HCT116 (cell line): ENCODE measurements at regions not wholly inside any gene's neighbourhood (a gene's known extent, or its start where the extent isn't known, plus 50 kb on each side); places are given as distances from the start of the nearest gene placed in this dataset.

Experiments used
- ATAC-seq: fragments of 200-7000 bp; cut with Tn5 transposase; 2 replicates; pipeline ENCODE4 v1.9.1; 2020; ENCODE audit warnings: mild to moderate bottlenecking, moderate library complexity
- BruUV-seq: library from RNA; stranded (reverse); fragments of 400-500 nt; replicated peaks from 2 replicates; lab custom pipeline; 2021; lab: Mats Ljungman, UMichigan
- CTCF ChIA-PET: fragments of 300-600 bp; sonication (Branson Sonifier 250); formaldehyde crosslinking; loops from one replicate; lab custom pipeline; 2021; ENCODE audit warnings: antibody characterized with exemption; lab: Charles Lee
- POLR2A ChIA-PET: fragments of 300-600, 350-600 bp; sonication (Branson Sonifier 250); formaldehyde crosslinking; loops from one replicate; lab custom pipeline; 2021; ENCODE audit warnings: antibody characterized with exemption; lab: Charles Lee
- RAD21 ChIA-PET, 2 experiments: fragments of 300-600 bp; sonication (Branson Sonifier 250); formaldehyde crosslinking; loops; one replicate each; lab custom pipeline; 2023; ENCODE audit warnings: low total read pairs in 2 of 2; ENCODE audit not compliant: uncharacterized antibody in 2 of 2, unreplicated experiment in 2 of 2, low non-redundant PET in 1 of 2; lab: Charles Lee
- DNase-seq: peaks from one replicate; pipeline ENCODE4 v3.0.0-alpha.2; 2010; ENCODE audit warnings: low read depth, low spot score
- H2AFZ ChIP-seq: fragments of 200-600 bp; shearing (Covaris generic), sonication (generic); 2 replicates; pipeline ENCODE4 v1.6.1; 2017; ENCODE audit warnings: low read depth, mixed run types, mixed read lengths, antibody characterized with exemption, low read length; ENCODE audit not compliant: poor library complexity, severe bottlenecking
- H3K27ac ChIP-seq: 2 replicates; pipeline ENCODE4 v1.5.1; 2012; ENCODE audit warnings: low read depth, low read length
- H3K27me3 ChIP-seq: fragments of 200-600 bp; sonication (generic); 2 replicates; pipeline ENCODE4 v1.6.1; 2016; ENCODE audit warnings: mixed run types, low read length, mixed read lengths; ENCODE audit not compliant: insufficient read depth
- H3K36me3 ChIP-seq, 2 experiments: fragments of 200-500 bp in 1 of 2; fragments of 200-600 bp in 1 of 2; sonication (Bioruptor generic) in 1 of 2; sonication (generic) in 1 of 2; 2 replicates each; pipeline versions ENCODE4 v1.5.1 to v1.6.1; 2014 to 2016; ENCODE audit warnings: low read length in 2 of 2, inconsistent platforms in 1 of 2, mixed read lengths in 1 of 2, mixed run types in 1 of 2; ENCODE audit not compliant: insufficient read depth in 2 of 2, control insufficient read depth in 1 of 2
- H3K4me1 ChIP-seq, 2 experiments: fragments of 200-600 bp in 1 of 2; sonication (generic) in 1 of 2; 2 replicates each; pipeline versions ENCODE4 v1.5.1 to v1.6.1; 2012 to 2017; ENCODE audit warnings: low read length in 2 of 2, inconsistent platforms in 1 of 2, mild to moderate bottlenecking in 1 of 2, mixed read lengths in 1 of 2, mixed run types in 1 of 2, moderate library complexity in 1 of 2; ENCODE audit not compliant: insufficient read depth in 2 of 2, control insufficient read depth in 1 of 2
- H3K4me2 ChIP-seq: fragments of 200-600 bp; sonication (generic); 2 replicates; pipeline ENCODE4 v1.6.1; 2017; ENCODE audit warnings: mixed run types, low read length, mixed read lengths
- H3K4me3 ChIP-seq, 2 experiments: fragments of 200-600 bp in 1 of 2; sonication (generic) in 1 of 2; replicated peaks in 1 of 2; 2 replicates each; pipeline ENCODE4 v1.5.1; 2011 to 2016; ENCODE audit warnings: low read length in 2 of 2, control low read depth in 1 of 2, low read depth in 1 of 2, mild to moderate bottlenecking in 1 of 2, mixed read lengths in 1 of 2, mixed run types in 1 of 2
- H3K79me2 ChIP-seq: fragments of 200-600 bp; sonication (generic); 2 replicates; pipeline ENCODE4 v1.6.1; 2017; ENCODE audit warnings: mild to moderate bottlenecking, mixed run types, low read length, moderate library complexity, mixed read lengths; ENCODE audit not compliant: insufficient read depth
- H3K9ac ChIP-seq: fragments of 200-600 bp; sonication (generic); 2 replicates; pipeline ENCODE4 v1.6.1; 2016; ENCODE audit warnings: low read length, mixed read lengths
- H3K9me2 ChIP-seq: fragments of 200-600 bp; sonication (generic), shearing (Covaris generic); 2 replicates; pipeline ENCODE4 v1.6.1; 2017; ENCODE audit warnings: mixed run types, mild to moderate bottlenecking, moderate library complexity; ENCODE audit not compliant: insufficient read depth
- H3K9me3 ChIP-seq, 2 experiments: fragments of 200-500 bp in 1 of 2; fragments of 200-600 bp in 1 of 2; sonication (Bioruptor generic) in 1 of 2; sonication (generic) in 1 of 2; 2 replicates each; pipeline ENCODE4 v1.6.1; 2014 to 2017; ENCODE audit warnings: low read length in 2 of 2, mixed read lengths in 2 of 2, inconsistent platforms in 1 of 2, low read depth in 1 of 2, mild to moderate bottlenecking in 1 of 2, mixed run types in 1 of 2, moderate library complexity in 1 of 2; ENCODE audit not compliant: control insufficient read depth in 1 of 2, insufficient read depth in 1 of 2
- H4K20me1 ChIP-seq: fragments of 200-600 bp; sonication (generic), shearing (Covaris generic); 2 replicates; pipeline ENCODE4 v1.6.1; 2017; ENCODE audit warnings: mixed run types, mild to moderate bottlenecking, moderate library complexity; ENCODE audit not compliant: insufficient read depth
- EGR1 ChIP-seq: IDR thresholded peaks from 2 replicates; pipeline ENCODE4 v1.6.1; 2012; ENCODE audit warnings: low read depth
- ELF1 ChIP-seq: IDR thresholded peaks from 2 replicates; pipeline ENCODE4 v1.6.1; 2012; ENCODE audit warnings: low read depth, borderline replicate concordance
- EZH2 ChIP-seq: fragments of 200-600 bp; sonication (generic); IDR thresholded peaks from 2 replicates; pipeline ENCODE4 v1.6.1; 2017; ENCODE audit warnings: antibody characterized with exemption, mixed run types
- FOSL1 ChIP-seq: IDR thresholded peaks from 2 replicates; pipeline ENCODE4 v1.6.1; 2012; ENCODE audit warnings: low read depth
- JUND ChIP-seq: IDR thresholded peaks from 2 replicates; pipeline ENCODE4 v1.6.1; 2012
- POLR2A ChIP-seq: IDR thresholded peaks from 2 replicates; pipeline ENCODE4 v1.7.0; 2011; ENCODE audit warnings: borderline replicate concordance; ENCODE audit not compliant: insufficient read depth, insufficient read length; ENCODE audit errors: extremely low read depth
- POLR2AphosphoS5 ChIP-seq: IDR thresholded peaks from 2 replicates; pipeline ENCODE4 v1.6.1; 2011; ENCODE audit warnings: mild to moderate bottlenecking, low read depth, low read length, moderate library complexity
- SIN3A ChIP-seq: IDR thresholded peaks from 2 replicates; pipeline ENCODE4 v1.6.1; 2012; ENCODE audit warnings: low read depth
- YY1 ChIP-seq: IDR thresholded peaks from 2 replicates; pipeline ENCODE4 v1.6.1; 2011; ENCODE audit warnings: low read length, low read depth, moderate library complexity, mild to moderate bottlenecking; ENCODE audit not compliant: insufficient replicate concordance; ENCODE audit errors: extremely low read depth
- ZBTB33 ChIP-seq: IDR thresholded peaks from 2 replicates; pipeline ENCODE4 v1.6.1; 2011; ENCODE audit warnings: mild to moderate bottlenecking, low read length, moderate library complexity; ENCODE audit not compliant: insufficient replicate concordance; ENCODE audit errors: extremely low read depth
- ZNF274 ChIP-seq: fragments of 200-500 bp; sonication (Bioruptor generic); IDR thresholded peaks from 2 replicates; pipeline ENCODE4 v1.6.1; 2014; ENCODE audit warnings: mild to moderate bottlenecking, low read depth, low read length, inconsistent platforms
- intact Hi-C: fragments of 100-400 bp; cut with micrococcal nuclease; formaldehyde crosslinking; loops from 2 replicates; pipeline ENCODE4 v1.10.0; 2022
- TF ChIP-seq, protein P1 (sequence below), 3 experiments: fragments of 200-600 bp in 1 of 3; sonication (generic) in 1 of 3; IDR thresholded peaks in 2 of 3; conservative IDR thresholded peaks in 1 of 3; 2 replicates each; pipeline ENCODE4 v1.5.1; 2012 to 2017; ENCODE audit warnings: low read depth in 2 of 3, low read length in 2 of 3, antibody characterized with exemption in 1 of 3, borderline replicate concordance in 1 of 3, control low read depth in 1 of 3, mild to moderate bottlenecking in 1 of 3, mixed read lengths in 1 of 3, mixed run types in 1 of 3, moderate library complexity in 1 of 3; ENCODE audit not compliant: insufficient read depth in 1 of 3

DNA sequence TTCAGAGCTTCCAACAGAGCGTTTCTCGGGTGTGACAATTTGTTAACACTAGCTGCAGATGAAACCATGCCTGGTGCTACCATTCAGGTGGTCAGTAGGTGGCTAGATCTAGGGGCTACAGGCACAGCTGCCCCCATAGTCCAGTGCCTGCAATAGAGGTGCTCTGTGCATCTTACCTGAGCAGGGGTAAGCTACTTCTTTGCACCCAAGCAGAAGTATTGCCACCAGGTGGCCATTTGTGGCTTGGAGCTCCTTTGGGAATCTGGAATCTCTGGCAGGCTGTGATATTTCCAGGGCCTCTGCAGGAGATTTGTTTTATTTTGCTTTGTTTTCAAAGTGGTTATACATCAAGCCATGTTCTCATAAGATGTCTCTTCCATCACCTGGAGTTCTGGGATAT is 170.7 kb upstream of the PUDP start:
- intact Hi-C loops, result no loop called here
- H3K4me3 ChIP-seq, result no peak overlapping the region
- no peak for ATAC-seq
- H4K20me1 ChIP-seq, result no peaks in the 10 kb centered on the region
- DNase-seq, result no peak
- H3K36me3 ChIP-seq, result no peaks in the 10 kb centered on the region
- ChIA-PET RAD21 (no interaction called here), CTCF (no interaction called here), POLR2A (no interaction called here)
- no peaks in the 10 kb centered on the region for H3K9me3 ChIP-seq
- H3K9me2 ChIP-seq, result no peaks in the 10 kb centered on the region
- no peak overlapping the region for H2AFZ ChIP-seq
- BruUV-seq, result no TSS peak
- no peaks in the 10 kb centered on the region for H3K4me1 ChIP-seq
- H3K79me2 ChIP-seq, result no peaks in the 10 kb centered on the region
- no peak for TF ChIP-seq FOSL1
- TF ChIP-seq SIN3A, result no peak
- TF ChIP-seq POLR2AphosphoS5, result no peak
- no peak for TF ChIP-seq YY1
- TF ChIP-seq EZH2, result no peak
- TF ChIP-seq ZBTB33, result no peak
- no peak for TF ChIP-seq ZNF274
- no peak for TF ChIP-seq ELF1
- TF ChIP-seq EGR1, result no peak
- TF ChIP-seq POLR2A, result no peak
- TF ChIP-seq, protein P1, sequence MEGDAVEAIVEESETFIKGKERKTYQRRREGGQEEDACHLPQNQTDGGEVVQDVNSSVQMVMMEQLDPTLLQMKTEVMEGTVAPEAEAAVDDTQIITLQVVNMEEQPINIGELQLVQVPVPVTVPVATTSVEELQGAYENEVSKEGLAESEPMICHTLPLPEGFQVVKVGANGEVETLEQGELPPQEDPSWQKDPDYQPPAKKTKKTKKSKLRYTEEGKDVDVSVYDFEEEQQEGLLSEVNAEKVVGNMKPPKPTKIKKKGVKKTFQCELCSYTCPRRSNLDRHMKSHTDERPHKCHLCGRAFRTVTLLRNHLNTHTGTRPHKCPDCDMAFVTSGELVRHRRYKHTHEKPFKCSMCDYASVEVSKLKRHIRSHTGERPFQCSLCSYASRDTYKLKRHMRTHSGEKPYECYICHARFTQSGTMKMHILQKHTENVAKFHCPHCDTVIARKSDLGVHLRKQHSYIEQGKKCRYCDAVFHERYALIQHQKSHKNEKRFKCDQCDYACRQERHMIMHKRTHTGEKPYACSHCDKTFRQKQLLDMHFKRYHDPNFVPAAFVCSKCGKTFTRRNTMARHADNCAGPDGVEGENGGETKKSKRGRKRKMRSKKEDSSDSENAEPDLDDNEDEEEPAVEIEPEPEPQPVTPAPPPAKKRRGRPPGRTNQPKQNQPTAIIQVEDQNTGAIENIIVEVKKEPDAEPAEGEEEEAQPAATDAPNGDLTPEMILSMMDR (IDR thresholded peaks at IDR 0.05 in 2 of 3, conservative IDR thresholded peaks at IDR 0.05 in 1 of 3; ENCODE audit: borderline replicate concordance in 1 of 3, insufficient read depth in 1 of 3, low read depth in 2 of 3, low read length in 2 of 3), result no peak
- no peak for TF ChIP-seq JUND
- no peak overlapping the region for H3K4me2 ChIP-seq
- H3K9ac ChIP-seq, result no peak overlapping the region
- no peaks in the 10 kb centered on the region for H3K27me3 ChIP-seq
- no peak overlapping the region for H3K27ac ChIP-seq
